ENCODE measurements at regions not wholly inside any gene's neighbourhood (a gene's known extent, or its start where the extent isn't known, plus 50 kb on each side); places are given as distances from the start of the nearest gene placed in this dataset.
"Not testable (repeated sequence)": the region's sequence is repeated elsewhere in the genome, so short reads cannot be mapped to it uniquely, and the experiment has no call there.

DNA sequence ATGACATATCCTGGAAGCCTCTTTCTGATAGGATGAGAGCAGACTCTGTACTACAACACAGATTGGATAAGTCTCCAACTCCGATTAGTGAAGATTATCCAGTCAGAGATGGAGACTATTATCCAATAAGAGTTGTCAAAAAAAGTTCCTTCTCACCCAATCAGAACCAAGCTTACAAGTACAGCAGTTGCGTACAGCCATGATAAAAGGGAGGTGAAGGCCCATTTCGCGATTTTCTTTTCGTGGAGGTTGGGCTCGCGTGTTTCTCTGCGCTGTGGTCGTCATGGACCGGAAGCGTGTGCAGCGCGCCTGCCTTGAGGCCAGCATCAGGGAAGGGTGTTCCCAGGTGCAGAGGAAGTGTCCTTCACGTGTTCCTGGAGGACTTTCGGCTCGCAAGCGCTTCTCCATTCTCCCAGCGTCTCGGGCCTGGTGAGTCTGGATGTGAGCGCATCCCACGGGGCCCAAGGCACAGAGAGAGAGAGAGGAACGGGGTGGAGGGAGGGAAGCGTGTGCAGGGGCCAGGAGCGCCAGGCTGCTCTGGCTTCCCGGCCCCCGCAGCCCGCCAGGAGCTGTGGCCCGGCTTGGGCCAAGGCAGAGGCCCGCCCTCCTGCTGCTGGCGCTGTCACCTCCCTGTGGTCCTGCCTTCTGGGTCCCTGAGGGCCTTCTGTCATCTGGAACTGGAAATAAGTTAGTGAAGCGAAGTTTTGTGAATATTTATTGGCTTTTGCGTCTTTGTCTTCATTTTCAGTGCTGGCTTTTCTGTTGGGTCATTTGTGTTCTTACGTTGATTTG is 53.9 kb downstream of the CDRT15L2 start:
- not testable (repeated sequence) for DNase-seq (ENCODE audit: low read depth)

DNA sequence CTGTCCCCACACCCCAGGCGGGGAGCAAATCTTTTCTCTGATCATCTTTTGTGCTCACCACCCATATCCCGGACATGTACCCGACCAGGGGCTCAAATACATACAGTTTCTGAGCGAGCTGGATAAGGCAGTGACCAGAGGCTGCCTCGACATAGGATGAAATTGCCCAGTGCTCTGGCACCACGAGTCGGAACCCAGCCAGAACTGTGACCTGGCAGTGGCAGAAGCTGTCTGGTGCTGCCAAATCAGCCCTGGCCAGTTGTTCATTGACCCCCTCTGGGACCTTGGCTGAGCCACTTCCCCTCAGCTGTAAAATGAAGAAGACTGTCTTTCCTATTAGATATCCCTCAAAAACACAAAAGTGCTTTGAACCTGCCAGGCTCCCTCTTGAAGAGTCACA is 60.6 kb downstream of the CDRT15L2 start:
- DNase-seq (ENCODE audit: low read depth): not testable (repeated sequence)

DNA sequence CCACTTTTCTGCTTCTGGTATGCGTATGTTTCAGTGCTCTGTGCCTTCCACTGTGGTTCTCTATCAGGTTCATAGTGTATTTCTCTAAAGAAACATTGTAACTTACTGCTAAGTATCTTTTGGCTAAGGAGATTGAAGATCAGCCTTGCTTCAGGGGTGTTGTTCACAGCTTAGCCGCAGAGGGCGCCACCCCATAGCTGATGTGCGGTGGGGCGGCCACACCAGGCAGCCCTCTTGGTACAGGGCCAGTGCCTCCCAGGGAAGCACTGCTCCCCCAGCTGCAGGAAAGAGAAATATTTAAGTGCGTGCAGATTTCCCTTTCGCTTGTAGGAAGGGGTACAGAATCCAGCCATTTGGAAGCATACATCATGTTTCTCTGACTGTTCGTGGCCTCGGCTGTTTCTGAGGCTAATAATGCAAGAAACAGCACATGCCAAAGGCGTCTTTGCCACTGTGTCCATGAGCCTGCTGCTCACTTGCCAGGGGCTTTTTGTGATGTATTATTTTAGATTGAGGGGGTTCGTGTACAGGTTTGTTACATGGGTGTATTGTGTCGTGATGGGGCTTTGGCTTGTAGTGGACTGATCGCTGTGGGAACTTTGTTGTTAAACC is 67.2 kb downstream of the CDRT15L2 start:
- DNase-seq (ENCODE audit: low read depth): not testable (repeated sequence)

- DNase-seq (ENCODE audit: low read depth): not testable (repeated sequence)
These were observed 69.7 kb downstream of the CDRT15L2 start for GRCh38 chr17:20649097-20649767.

DNA sequence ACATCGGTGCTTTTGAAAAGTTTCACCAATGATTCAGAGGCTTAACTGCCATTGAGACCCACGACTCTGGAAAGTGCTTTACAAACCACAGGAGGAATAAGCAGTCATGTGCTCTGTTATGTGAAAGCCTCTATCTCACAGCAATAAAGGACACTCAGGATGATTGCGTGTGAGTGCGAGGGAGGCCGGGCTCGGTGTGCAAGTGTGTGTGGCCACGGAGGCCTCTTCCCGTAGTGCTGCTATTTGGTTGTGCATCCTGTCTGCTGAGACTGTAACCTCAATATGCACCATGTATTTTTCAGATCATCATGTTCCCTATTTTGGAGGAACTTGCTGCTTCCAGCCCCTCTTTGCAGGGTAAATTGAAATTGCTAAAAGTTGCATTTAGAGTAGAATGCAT is 71.5 kb downstream of the CDRT15L2 start:
- DNase-seq (ENCODE audit: low read depth): not testable (repeated sequence)

- not testable (repeated sequence) for DNase-seq (ENCODE audit: low read depth)
These were observed 72.2 kb downstream of the CDRT15L2 start for GRCh38 chr17:20651736-20652135.

DNA sequence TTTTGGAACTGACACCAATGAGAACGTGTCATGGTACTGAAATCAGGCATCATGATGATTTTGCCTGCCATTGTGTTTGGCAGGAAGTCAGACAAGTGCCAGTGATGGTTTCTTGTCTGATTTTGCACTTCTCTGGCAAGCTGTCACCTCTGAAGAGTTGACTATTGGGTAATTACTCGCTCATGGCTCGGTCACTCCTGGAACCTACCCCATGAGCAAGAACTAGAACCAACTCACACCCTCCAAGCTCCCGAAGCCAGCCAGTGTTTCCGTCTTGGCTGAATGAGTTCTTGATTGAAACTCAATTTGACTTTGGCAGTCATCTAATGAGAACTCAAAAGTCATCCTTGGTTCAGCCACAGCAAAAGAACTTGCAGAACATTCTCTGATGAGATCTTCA is 73.9 kb downstream of the CDRT15L2 start:
- not testable (repeated sequence) for DNase-seq (ENCODE audit: low read depth)

- not testable (repeated sequence) for DNase-seq (ENCODE audit: low read depth)
These were observed 74.6 kb downstream of the CDRT15L2 start for GRCh38 chr17:20654114-20654513.

- DNase-seq (ENCODE audit: low read depth): not testable (repeated sequence)
These were observed 75.1 kb downstream of the CDRT15L2 start for GRCh38 chr17:20654575-20654974.

DNA sequence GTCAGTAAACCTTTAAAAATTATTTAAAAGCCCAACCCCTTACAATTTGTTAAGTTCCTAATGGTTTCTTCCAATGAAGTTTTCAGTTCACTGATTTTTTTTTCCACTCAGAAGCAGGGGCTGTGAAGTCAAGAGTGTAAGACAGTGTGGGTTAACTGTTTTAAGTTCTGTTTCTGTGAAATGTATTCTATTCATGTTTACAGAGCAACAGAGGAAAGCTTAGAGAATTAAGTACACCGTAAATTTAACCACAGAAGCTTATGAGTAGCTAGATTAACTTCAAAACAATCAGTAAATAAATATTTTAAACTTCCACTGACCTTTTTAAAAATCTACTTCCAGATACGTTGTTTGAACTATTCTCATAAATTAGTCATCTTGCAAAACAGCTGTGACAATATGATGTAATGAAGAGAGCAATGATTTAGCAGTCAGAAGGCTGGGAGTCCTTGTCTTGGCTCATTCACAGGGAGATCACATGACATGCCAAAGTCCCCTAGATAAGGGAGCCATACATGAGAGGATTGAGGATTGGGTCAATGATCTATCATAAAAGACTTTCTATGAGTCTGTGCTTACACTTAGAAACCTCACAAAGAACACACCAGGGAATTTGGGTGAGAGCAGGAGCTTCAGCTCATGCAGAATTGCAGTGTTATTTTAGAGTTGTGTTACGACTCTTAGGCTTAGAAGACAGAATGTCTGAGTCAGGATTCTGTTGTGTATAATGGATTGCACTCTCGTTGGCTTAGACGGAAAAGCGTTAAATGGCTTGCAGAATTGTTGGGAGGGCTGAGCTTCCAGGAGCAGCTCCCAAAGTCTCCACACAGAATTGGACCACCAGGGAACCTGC is 85.8 kb downstream of the CDRT15L2 start:
- not testable (repeated sequence) for DNase-seq (ENCODE audit: low read depth)

DNA sequence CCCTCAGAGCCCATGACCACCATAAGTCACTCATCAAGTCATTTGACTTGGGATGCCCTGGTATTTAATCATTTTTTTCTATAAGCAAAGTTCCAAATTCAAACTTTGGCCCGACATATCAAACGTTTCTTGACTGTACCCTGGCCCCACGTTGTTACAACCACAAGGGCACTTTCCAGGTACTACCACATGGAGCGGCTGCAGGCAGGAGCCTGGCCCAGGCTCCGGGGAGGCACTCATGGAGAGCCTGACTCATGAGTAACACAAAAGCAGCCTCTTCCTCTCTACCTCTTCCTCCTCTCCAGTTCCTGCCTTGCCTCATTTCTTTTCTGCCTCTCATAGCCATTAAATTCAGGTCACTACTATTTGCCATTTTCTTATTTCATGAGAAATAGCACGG is 87.2 kb downstream of the CDRT15L2 start:
- DNase-seq (ENCODE audit: low read depth): not testable (repeated sequence)

GRCh38 chr17:20667712-20668111 is 88.2 kb downstream of the CDRT15L2 start:
- DNase-seq (ENCODE audit: low read depth): not testable (repeated sequence)

- not testable (repeated sequence) for DNase-seq (ENCODE audit: low read depth)
These were observed 88.8 kb downstream of the CDRT15L2 start for GRCh38 chr17:20668316-20668715.

- not testable (repeated sequence) for DNase-seq (ENCODE audit: low read depth)
These were observed 89.3 kb downstream of the CDRT15L2 start for GRCh38 chr17:20668868-20669267.

GRCh38 chr17:20670506-20670905 is 91.0 kb downstream of the CDRT15L2 start:
- DNase-seq (ENCODE audit: low read depth): not testable (repeated sequence)

- not testable (repeated sequence) for DNase-seq (ENCODE audit: low read depth)
These were observed 94.8 kb downstream of the CDRT15L2 start for GRCh38 chr17:20674374-20674773.

DNA sequence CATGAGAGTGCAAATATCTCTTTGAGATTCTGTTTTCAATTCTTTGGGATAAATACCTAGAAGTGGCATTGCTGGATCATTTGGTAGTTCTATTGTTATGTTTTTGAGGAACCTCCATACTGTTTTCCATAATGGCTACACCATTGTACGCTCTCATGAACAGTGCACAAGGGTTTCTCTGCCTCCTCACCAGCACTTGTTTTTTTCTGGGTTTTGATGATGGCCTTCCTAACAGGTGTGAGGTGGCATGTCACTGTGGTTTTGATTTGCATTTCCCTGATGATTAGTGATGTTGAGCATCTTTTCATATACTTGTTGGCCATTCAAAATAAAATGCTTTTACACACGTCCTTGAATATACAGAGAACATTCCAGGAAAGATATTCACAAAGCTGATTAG is 96.2 kb downstream of the CDRT15L2 start:
- DNase-seq (ENCODE audit: low read depth): not testable (repeated sequence)

DNA sequence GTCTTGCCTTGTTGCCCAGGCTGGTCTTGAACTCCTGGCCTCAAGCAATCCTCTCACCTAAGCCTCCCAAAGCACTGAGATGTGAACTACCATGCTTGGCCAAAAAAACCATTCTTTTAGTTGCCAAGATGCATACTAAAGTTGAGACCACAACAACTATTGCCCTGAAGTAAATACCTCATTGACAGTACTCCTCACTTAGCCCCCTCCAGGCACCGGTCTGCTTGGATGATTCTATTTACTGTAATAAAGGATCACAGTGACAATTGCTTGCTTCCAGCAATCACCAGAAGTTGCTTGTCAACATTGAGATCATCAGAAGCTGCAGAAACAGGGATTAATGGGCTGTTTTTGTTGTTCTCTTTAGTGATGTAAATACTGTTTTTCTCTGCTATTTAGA is 97.1 kb downstream of the CDRT15L2 start:
- DNase-seq (ENCODE audit: low read depth): not testable (repeated sequence)

GRCh38 chr17:20677469-20677868 is 97.9 kb downstream of the CDRT15L2 start:
- not testable (repeated sequence) for DNase-seq (ENCODE audit: low read depth)

GRCh38 chr17:20678424-20678823 is 98.9 kb downstream of the CDRT15L2 start:
- not testable (repeated sequence) for DNase-seq (ENCODE audit: low read depth)

Data from stimulated activated CD8-positive, alpha-beta memory T cell treated with anti-CD3 and anti-CD28 coated beads, Interleukin-7, amount 100 ng/mL, for 24 hours (primary cell).